CD4-positive, alpha-beta T cell (primary cell): ENCODE measurements at regions not wholly inside any gene's neighbourhood (a gene's known extent, or its start where the extent isn't known, plus 50 kb on each side); places are given as distances from the start of the nearest gene placed in this dataset.

Experiments used
- ATAC-seq: fragments of 200-7000 bp; cut with Tn5 transposase; one replicate; pipeline ENCODE4 v1.10.0; 2022; ENCODE audit warnings: mild to moderate bottlenecking; ENCODE audit not compliant: poor library complexity
- CTCF ChIA-PET: fragments of 350-600 bp; sonication (Branson Sonifier 250); formaldehyde crosslinking; loops from one replicate; lab custom pipeline; 2021; ENCODE audit warnings: antibody characterized with exemption, inconsistent platforms; lab: Charles Lee
- POLR2A ChIA-PET: fragments of 350-600 bp; sonication (Branson Sonifier 250); formaldehyde crosslinking; loops from one replicate; lab custom pipeline; 2021; ENCODE audit warnings: antibody characterized with exemption, inconsistent platforms; lab: Charles Lee
- DNase-seq, 14 experiments: peaks; one replicate each; pipeline ENCODE4 v3.0.0-alpha.2; 2013 to 2020; ENCODE audit warnings: mixed read lengths in 2 of 14
- H3K27ac ChIP-seq, 2 donors: one replicate each; pipeline versions ENCODE4 v1.5.1 to v1.7.0; 2013; ENCODE audit warnings: low read length in 2 of 2, low read depth in 1 of 2, mild to moderate bottlenecking in 1 of 2
- H3K27me3 ChIP-seq, 2 experiments: 1 replicate in 1 of 2; 2 replicates in 1 of 2; pipeline versions ENCODE4 v1.6.1 to v1.7.0; 2013; ENCODE audit warnings: low read length in 2 of 2, control low read depth in 1 of 2, mild to moderate bottlenecking in 1 of 2, moderate library complexity in 1 of 2; ENCODE audit not compliant: insufficient read depth in 2 of 2, control insufficient read depth in 1 of 2
- H3K36me3 ChIP-seq: one replicate; pipeline ENCODE4 v1.6.1; 2013; ENCODE audit warnings: low read length, control low read depth; ENCODE audit not compliant: insufficient read depth
- H3K4me1 ChIP-seq: one replicate; pipeline ENCODE4 v1.6.1; 2013; ENCODE audit warnings: low read length, control low read depth; ENCODE audit not compliant: insufficient read depth
- H3K4me3 ChIP-seq: one replicate; pipeline ENCODE4 v1.5.1; 2013; ENCODE audit warnings: mild to moderate bottlenecking, low read length, moderate library complexity
- H3K9me3 ChIP-seq, 2 experiments: 1 replicate in 1 of 2; 2 replicates in 1 of 2; pipeline versions ENCODE4 v1.6.1 to v1.7.0; 2013; ENCODE audit warnings: low read length in 2 of 2, mild to moderate bottlenecking in 2 of 2, control low read depth in 1 of 2, moderate library complexity in 1 of 2; ENCODE audit not compliant: control insufficient read depth in 1 of 2, insufficient read depth in 1 of 2
- H3K27ac Mint-ChIP-seq: one replicate; pipeline ENCODE4 v1.8.0; 2020; ENCODE audit warnings: mixed read lengths
- H3K27me3 Mint-ChIP-seq: one replicate; pipeline ENCODE4 v1.8.0; 2021; ENCODE audit warnings: mixed read lengths
- H3K36me3 Mint-ChIP-seq: one replicate; pipeline ENCODE4 v1.8.0; 2021; ENCODE audit warnings: low read depth, mixed read lengths
- H3K4me1 Mint-ChIP-seq: one replicate; pipeline ENCODE4 v1.8.0; 2021; ENCODE audit warnings: low read depth, mixed read lengths
- H3K4me3 Mint-ChIP-seq: one replicate; pipeline ENCODE4 v1.8.0; 2020; ENCODE audit warnings: mild to moderate bottlenecking, mixed read lengths
- H3K9me3 Mint-ChIP-seq: one replicate; pipeline ENCODE4 v1.8.0; 2020; ENCODE audit warnings: mixed read lengths
- intact Hi-C, 2 experiments: fragments of 100-400 bp; cut with DNase I in 1 of 2; cut with micrococcal nuclease in 1 of 2; formaldehyde crosslinking; loops; one replicate each; pipeline versions ENCODE4 v1.15.1 to v1.9.0; 2023 to 2025; cut with DNase I, micrococcal nuclease
- TF ChIP-seq, protein P1 (sequence below): fragments of 200-600 bp; IDR thresholded peaks from one replicate; pipeline ENCODE4 v1.8.0; 2022; ENCODE audit warnings: antibody characterized with exemption, mild to moderate bottlenecking

DNA sequence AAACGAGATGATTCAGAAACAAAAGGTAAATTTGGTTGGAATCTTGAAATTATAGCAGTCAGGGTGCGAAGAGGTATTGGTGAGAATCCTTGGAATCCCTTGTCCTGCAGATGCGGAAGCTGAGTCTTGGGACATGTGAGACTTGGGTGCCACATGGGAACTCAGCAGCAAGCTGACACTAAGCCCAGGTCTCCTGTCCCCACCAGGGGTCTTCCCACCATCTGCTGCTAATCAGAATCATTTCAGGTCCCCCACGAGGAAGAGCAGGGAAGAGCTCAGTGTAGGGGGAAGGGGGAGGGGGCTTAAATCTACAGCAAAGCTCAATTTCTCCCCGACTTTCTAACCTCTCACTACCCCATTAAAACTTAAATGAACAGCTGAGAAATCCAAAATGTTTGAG is 126.1 kb upstream of the BMPER start:
- H3K4me3 Mint-ChIP-seq: no peak overlapping the region
- Histone ChIP-seq H3K27ac (no peak overlapping the region), H3K9me3 (no peaks in the 10 kb centered on the region), H3K4me3 (no peak overlapping the region), H3K27me3 (no peaks in the 10 kb centered on the region), H3K4me1 (no peaks in the 10 kb centered on the region), H3K36me3 (no peaks in the 10 kb centered on the region)
- TF ChIP-seq, protein P1, sequence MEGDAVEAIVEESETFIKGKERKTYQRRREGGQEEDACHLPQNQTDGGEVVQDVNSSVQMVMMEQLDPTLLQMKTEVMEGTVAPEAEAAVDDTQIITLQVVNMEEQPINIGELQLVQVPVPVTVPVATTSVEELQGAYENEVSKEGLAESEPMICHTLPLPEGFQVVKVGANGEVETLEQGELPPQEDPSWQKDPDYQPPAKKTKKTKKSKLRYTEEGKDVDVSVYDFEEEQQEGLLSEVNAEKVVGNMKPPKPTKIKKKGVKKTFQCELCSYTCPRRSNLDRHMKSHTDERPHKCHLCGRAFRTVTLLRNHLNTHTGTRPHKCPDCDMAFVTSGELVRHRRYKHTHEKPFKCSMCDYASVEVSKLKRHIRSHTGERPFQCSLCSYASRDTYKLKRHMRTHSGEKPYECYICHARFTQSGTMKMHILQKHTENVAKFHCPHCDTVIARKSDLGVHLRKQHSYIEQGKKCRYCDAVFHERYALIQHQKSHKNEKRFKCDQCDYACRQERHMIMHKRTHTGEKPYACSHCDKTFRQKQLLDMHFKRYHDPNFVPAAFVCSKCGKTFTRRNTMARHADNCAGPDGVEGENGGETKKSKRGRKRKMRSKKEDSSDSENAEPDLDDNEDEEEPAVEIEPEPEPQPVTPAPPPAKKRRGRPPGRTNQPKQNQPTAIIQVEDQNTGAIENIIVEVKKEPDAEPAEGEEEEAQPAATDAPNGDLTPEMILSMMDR: no peak
- H3K9me3 Mint-ChIP-seq: no peaks in the 10 kb centered on the region
- ATAC-seq: no peak
- H3K36me3 Mint-ChIP-seq: no peaks in the 10 kb centered on the region
- DNase-seq: no peak
- H3K27ac Mint-ChIP-seq: no peak overlapping the region
- intact Hi-C loops: no loop called here
- no peaks in the 10 kb centered on the region for H3K4me1 Mint-ChIP-seq
- H3K27me3 Mint-ChIP-seq: no peaks in the 10 kb centered on the region
- POLR2A ChIA-PET: interaction anchor here (1.0 kb wide), 1 partner anchor 16 kb away, joined by 4 read pairs; no protein-coding TSS in a partner anchor
- CTCF ChIA-PET: no interaction called here

DNA sequence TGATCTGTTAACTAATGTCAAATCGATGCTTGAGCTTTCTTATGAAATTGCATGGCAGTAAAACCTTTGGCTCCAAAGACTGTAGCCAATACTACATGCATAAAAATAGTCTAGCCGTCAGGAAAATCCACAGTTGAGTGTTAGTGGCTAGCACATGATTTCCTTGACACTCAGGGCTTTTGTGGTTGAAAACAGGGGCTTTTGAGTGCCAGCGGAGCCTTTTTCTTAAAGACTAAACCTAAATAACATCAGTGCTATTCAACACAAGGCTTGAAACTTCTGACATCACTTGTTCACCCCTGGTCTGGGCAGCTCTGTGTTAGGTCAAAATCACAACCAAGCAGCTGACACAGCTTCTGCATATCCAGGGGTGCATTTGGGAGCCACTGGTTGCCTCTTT is 124.2 kb upstream of the BMPER start:
- CTCF ChIA-PET: no interaction called here
- Mint-ChIP-seq H3K27me3 (no peaks in the 10 kb centered on the region), H3K4me1 (no peaks in the 10 kb centered on the region), H3K4me3 (no peak overlapping the region), H3K9me3 (no peaks in the 10 kb centered on the region), H3K27ac (no peak overlapping the region), H3K36me3 (no peaks in the 10 kb centered on the region)
- H3K4me1 ChIP-seq: no peaks in the 10 kb centered on the region
- H3K27me3 ChIP-seq: no peaks in the 10 kb centered on the region
- TF ChIP-seq, protein P1: no peak
- no peak overlapping the region for H3K4me3 ChIP-seq
- H3K36me3 ChIP-seq: no peaks in the 10 kb centered on the region
- ATAC-seq: no peak
- DNase-seq: no peak
- H3K9me3 ChIP-seq: no peaks in the 10 kb centered on the region
- intact Hi-C loops: no loop called here
- H3K27ac ChIP-seq: no peak overlapping the region
- POLR2A ChIA-PET: no interaction called here

DNA sequence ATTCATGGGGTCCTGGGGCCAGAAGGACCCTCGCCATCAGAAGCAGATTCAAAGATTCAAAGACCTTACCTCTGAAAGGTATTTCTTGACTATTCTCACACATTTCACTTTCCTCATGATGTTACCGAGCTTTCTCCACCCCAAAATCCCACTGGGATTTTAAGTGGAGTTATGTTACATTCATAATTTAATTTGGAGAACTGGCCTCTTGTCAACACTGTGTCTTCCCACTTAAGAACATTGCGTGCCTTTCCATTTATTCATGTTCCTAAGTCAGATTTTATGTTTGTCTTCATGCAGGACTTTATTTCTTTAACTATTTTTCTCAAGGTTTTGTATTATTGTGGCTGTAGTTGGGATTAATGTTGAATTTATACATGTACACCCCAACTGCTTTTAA is 123.5 kb upstream of the BMPER start:
- Histone ChIP-seq H3K4me3 (no peak overlapping the region), H3K27ac (no peak overlapping the region), H3K4me1 (no peaks in the 10 kb centered on the region), H3K27me3 (no peaks in the 10 kb centered on the region), H3K36me3 (no peaks in the 10 kb centered on the region), H3K9me3 (no peaks in the 10 kb centered on the region)
- no peaks in the 10 kb centered on the region for H3K9me3 Mint-ChIP-seq
- no peaks in the 10 kb centered on the region for H3K4me1 Mint-ChIP-seq
- POLR2A ChIA-PET: no interaction called here
- DNase-seq: no peak
- no peak overlapping the region for H3K4me3 Mint-ChIP-seq
- TF ChIP-seq, protein P1: no peak
- H3K27ac Mint-ChIP-seq: no peak overlapping the region
- H3K36me3 Mint-ChIP-seq: no peaks in the 10 kb centered on the region
- CTCF ChIA-PET: no interaction called here
- no peaks in the 10 kb centered on the region for H3K27me3 Mint-ChIP-seq
- intact Hi-C loops: no loop called here
- no peak for ATAC-seq
